Stimulated activated naive CD4-positive, alpha-beta T cell treated with Interleukin-2 at 50 U/mL for 16 hours (primary cell): ENCODE measurements at regions not wholly inside any gene's neighbourhood (a gene's known extent, or its start where the extent isn't known, plus 50 kb on each side); places are given as distances from the start of the nearest gene placed in this dataset.
"Not testable (repeated sequence)": the region's sequence is repeated elsewhere in the genome, so short reads cannot be mapped to it uniquely, and the experiment has no call there.

Source experiments
- DNase-seq: peaks from one replicate; lab custom pipeline; 2025; lab: John Stamatoyannopoulos, UW

- no peak for DNase-seq
These were observed 1160.9 kb upstream of the TMEM132C start for GRCh38 chr12:127106041-127106440.

- no peak for DNase-seq
These were observed 1160.3 kb upstream of the TMEM132C start for GRCh38 chr12:127106697-127107096.

- DNase-seq = no peak
These were observed 1159.2 kb upstream of the TMEM132C start for GRCh38 chr12:127107744-127108143.

- DNase-seq = peak; percentile 4
These were observed 1158.4 kb upstream of the TMEM132C start for GRCh38 chr12:127108360-127109215.

GRCh38 chr12:127113945-127114344 lies 1153.0 kb upstream of the TMEM132C start:
- DNase-seq = no peak

GRCh38 chr12:127115468-127116035 lies 1151.4 kb upstream of the TMEM132C start:
- DNase-seq = no peak

- DNase-seq = no peak
These were observed 1148.7 kb upstream of the TMEM132C start for GRCh38 chr12:127118251-127118650.

GRCh38 chr12:127119600-127120140 lies 1147.3 kb upstream of the TMEM132C start:
- DNase-seq = no peak

- no peak for DNase-seq
These were observed 1146.1 kb upstream of the TMEM132C start for GRCh38 chr12:127120851-127121250.

- no peak for DNase-seq
These were observed 1145.4 kb upstream of the TMEM132C start for GRCh38 chr12:127121494-127122084.

GRCh38 chr12:127125607-127126259 lies 1141.2 kb upstream of the TMEM132C start:
- DNase-seq = peak; percentile 38

GRCh38 chr12:127126260-127126628 lies 1140.7 kb upstream of the TMEM132C start:
- no peak for DNase-seq

- no peak for DNase-seq
These were observed 1139.1 kb upstream of the TMEM132C start for GRCh38 chr12:127127897-127128296.

GRCh38 chr12:127130506-127131124 lies 1136.4 kb upstream of the TMEM132C start:
- no peak for DNase-seq

GRCh38 chr12:127133675-127134335 lies 1133.2 kb upstream of the TMEM132C start:
- DNase-seq = no peak

GRCh38 chr12:127140864-127141484 lies 1126.0 kb upstream of the TMEM132C start:
- DNase-seq = not testable (repeated sequence)

- no peak for DNase-seq
These were observed 1124.0 kb upstream of the TMEM132C start for GRCh38 chr12:127143020-127143419.

GRCh38 chr12:127144770-127145169 lies 1122.2 kb upstream of the TMEM132C start:
- no peak for DNase-seq

- no peak for DNase-seq
These were observed 1121.6 kb upstream of the TMEM132C start for GRCh38 chr12:127145241-127145928.
